DOHH2 (cell line): ENCODE measurements at regions not wholly inside any gene's neighbourhood (a gene's known extent, or its start where the extent isn't known, plus 50 kb on each side); places are given as distances from the start of the nearest gene placed in this dataset.

Experiments
- EZH2phosphoT487 ChIP-seq: fragments of 200-600 bp; sonication (generic); IDR thresholded peaks from 2 replicates; pipeline ENCODE4 v1.6.1; 2017; ENCODE audit warnings: borderline replicate concordance, mild to moderate bottlenecking, antibody characterized with exemption, low read length, moderate library complexity, mixed read lengths
- TF ChIP-seq, protein P1 (sequence below): fragments of 200-600 bp; sonication (generic); IDR thresholded peaks from one replicate; pipeline ENCODE4 v1.5.1; 2014; ENCODE audit warnings: antibody characterized with exemption, mild to moderate bottlenecking, low read depth, low read length; ENCODE audit not compliant: poor library complexity, severe bottlenecking

DNA sequence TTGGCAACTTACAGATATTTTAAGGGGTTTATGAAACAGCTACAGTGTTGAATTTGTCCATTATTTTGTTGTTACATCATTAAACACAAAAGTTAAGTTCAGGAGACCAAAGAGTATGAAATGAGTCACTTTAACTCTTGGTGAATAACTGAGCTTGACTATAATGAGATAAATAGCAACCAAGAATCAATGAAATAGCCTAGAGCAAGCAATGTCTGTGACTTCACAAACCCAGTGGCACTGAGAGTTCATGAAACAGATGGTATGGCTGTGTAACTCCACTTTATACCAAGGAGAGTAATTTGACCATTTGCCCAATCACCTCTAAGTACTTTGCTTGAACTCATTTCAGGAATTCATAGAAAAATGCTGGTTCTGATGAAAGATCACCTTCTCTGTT is 169.6 kb upstream of the GADL1 start:
- TF ChIP-seq, protein P1, sequence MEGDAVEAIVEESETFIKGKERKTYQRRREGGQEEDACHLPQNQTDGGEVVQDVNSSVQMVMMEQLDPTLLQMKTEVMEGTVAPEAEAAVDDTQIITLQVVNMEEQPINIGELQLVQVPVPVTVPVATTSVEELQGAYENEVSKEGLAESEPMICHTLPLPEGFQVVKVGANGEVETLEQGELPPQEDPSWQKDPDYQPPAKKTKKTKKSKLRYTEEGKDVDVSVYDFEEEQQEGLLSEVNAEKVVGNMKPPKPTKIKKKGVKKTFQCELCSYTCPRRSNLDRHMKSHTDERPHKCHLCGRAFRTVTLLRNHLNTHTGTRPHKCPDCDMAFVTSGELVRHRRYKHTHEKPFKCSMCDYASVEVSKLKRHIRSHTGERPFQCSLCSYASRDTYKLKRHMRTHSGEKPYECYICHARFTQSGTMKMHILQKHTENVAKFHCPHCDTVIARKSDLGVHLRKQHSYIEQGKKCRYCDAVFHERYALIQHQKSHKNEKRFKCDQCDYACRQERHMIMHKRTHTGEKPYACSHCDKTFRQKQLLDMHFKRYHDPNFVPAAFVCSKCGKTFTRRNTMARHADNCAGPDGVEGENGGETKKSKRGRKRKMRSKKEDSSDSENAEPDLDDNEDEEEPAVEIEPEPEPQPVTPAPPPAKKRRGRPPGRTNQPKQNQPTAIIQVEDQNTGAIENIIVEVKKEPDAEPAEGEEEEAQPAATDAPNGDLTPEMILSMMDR, result no peak
- TF ChIP-seq EZH2phosphoT487, result no peak
